Inflammatory macrophage (primary cell): ENCODE measurements at regions not wholly inside any gene's neighbourhood (a gene's known extent, or its start where the extent isn't known, plus 50 kb on each side); places are given as distances from the start of the nearest gene placed in this dataset.
"Not testable (repeated sequence)": the region's sequence is repeated elsewhere in the genome, so short reads cannot be mapped to it uniquely, and the experiment has no call there.

Experiments
- DNase-seq, 2 donors: peaks; one replicate each; pipeline ENCODE4 v3.0.0-alpha.2; 2020 to 2022

GRCh38 chrX:130467936-130468335, 66.1 kb downstream of the RBMX2 start:
- DNase-seq = no peak

- DNase-seq = no peak
Observed at GRCh38 chrX:130468395-130468923, 66.7 kb downstream of the RBMX2 start.

GRCh38 chrX:130482871-130483270, 81.1 kb downstream of the RBMX2 start:
- no peak for DNase-seq

GRCh38 chrX:130485870-130486269, 84.1 kb downstream of the RBMX2 start:
- DNase-seq = no peak

- DNase-seq = not testable (repeated sequence)
Observed at GRCh38 chrX:130495502-130495901, 93.7 kb downstream of the RBMX2 start.

GRCh38 chrX:130497531-130497930, 95.7 kb downstream of the RBMX2 start:
- DNase-seq = no peak

- no peak for DNase-seq
Observed at GRCh38 chrX:130498653-130499274, 97.0 kb downstream of the RBMX2 start.

GRCh38 chrX:130502016-130502570, 100.3 kb downstream of the RBMX2 start:
- DNase-seq = no peak

GRCh38 chrX:130504019-130504418, 102.2 kb downstream of the RBMX2 start:
- DNase-seq = no peak

GRCh38 chrX:130507015-130507414, 105.2 kb downstream of the RBMX2 start:
- no peak for DNase-seq

GRCh38 chrX:130512534-130512933, 110.7 kb downstream of the RBMX2 start:
- not testable (repeated sequence) for DNase-seq

- no peak for DNase-seq
Observed at GRCh38 chrX:130516123-130516522, 114.3 kb downstream of the RBMX2 start.

- no peak for DNase-seq
Observed at GRCh38 chrX:130523460-130524394, 121.9 kb downstream of the RBMX2 start.

GRCh38 chrX:130524476-130525194, 122.8 kb downstream of the RBMX2 start:
- no peak for DNase-seq

GRCh38 chrX:130529531-130529930, 127.7 kb downstream of the RBMX2 start:
- DNase-seq = no peak

- DNase-seq = no peak
Observed at GRCh38 chrX:130531066-130531465, 129.3 kb downstream of the RBMX2 start.

- DNase-seq = peak; percentile 43 to 51
Observed at GRCh38 chrX:130539721-130540321, 138.0 kb downstream of the RBMX2 start.

GRCh38 chrX:130543603-130544325, 142.0 kb downstream of the RBMX2 start:
- no peak for DNase-seq

GRCh38 chrX:130545796-130546195, 144.0 kb downstream of the RBMX2 start:
- no peak for DNase-seq

GRCh38 chrX:130549382-130549781, 147.6 kb downstream of the RBMX2 start:
- DNase-seq = not testable (repeated sequence)

- DNase-seq = no peak
Observed at GRCh38 chrX:130550351-130550750, 148.6 kb downstream of the RBMX2 start.
